ENCODE measurements at regions not wholly inside any gene's neighbourhood (a gene's known extent, or its start where the extent isn't known, plus 50 kb on each side); places are given as distances from the start of the nearest gene placed in this dataset.

DNA sequence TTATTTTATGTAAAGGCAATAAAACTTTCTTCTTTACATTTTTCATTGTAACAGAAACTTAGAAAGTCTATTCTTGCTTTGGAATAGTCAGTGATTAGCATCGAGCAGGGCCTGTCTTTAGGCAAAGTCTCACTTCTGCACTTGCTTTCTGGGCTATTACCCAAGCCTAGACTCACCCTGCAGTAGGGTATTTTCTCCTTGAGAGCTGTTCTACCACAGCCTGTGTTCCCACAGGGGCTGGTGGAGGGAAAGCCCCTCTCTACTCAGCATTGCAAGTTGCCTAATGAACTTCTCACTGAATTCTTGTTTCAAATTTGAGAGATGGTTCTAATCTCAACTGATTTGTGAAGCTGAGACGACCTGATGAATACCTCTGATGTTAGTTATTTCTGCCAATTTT is 111.7 kb upstream of the KLHL14 start:
- Histone ChIP-seq H3K9me3 (no peaks in the 10 kb centered on the region), H3K27ac (no peak overlapping the region), H3K27me3 (no peaks in the 10 kb centered on the region), H3K4me1 (peaks cover 3 to 7% of the 10 kb centered on the region in 2 donors), H3K4me3 (replicated peaks in 1 of 3) (no peak overlapping the region), H3K36me3 (no peaks in the 10 kb centered on the region)
- intact Hi-C loops (cut with DNase I): no loop called here
- no peak for TF ChIP-seq POLR2A (IDR thresholded peaks at IDR 0.05)
- TF ChIP-seq, protein P1, sequence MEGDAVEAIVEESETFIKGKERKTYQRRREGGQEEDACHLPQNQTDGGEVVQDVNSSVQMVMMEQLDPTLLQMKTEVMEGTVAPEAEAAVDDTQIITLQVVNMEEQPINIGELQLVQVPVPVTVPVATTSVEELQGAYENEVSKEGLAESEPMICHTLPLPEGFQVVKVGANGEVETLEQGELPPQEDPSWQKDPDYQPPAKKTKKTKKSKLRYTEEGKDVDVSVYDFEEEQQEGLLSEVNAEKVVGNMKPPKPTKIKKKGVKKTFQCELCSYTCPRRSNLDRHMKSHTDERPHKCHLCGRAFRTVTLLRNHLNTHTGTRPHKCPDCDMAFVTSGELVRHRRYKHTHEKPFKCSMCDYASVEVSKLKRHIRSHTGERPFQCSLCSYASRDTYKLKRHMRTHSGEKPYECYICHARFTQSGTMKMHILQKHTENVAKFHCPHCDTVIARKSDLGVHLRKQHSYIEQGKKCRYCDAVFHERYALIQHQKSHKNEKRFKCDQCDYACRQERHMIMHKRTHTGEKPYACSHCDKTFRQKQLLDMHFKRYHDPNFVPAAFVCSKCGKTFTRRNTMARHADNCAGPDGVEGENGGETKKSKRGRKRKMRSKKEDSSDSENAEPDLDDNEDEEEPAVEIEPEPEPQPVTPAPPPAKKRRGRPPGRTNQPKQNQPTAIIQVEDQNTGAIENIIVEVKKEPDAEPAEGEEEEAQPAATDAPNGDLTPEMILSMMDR (IDR thresholded peaks at IDR 0.05): no peak
- no peak for DNase-seq
- 79 to 85% methylated on average over 2 of the region's 2 CpGs for WGBS, 2 donors

DNA sequence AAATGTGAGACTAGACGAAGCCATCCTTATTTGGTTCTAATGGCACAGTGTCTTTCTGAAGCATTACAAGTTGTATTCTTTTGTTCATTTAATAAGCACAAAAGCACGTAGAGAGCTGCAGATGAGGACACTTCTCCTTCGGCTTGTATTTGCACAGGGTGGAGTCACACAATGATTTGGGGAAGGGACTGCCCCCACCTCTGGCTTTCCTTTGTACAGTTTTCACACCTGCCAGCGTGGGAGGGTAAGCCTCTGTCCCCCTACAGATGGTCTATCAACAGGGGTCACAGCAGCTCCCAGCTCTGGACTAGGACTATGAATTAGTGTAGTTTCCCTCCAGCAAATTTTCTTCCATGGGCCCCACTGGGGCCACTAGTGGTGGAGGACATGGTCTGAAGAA is 108.2 kb upstream of the KLHL14 start:
- no peaks in the 10 kb centered on the region for H3K9me3 ChIP-seq
- 85 to 87% methylated on average over 4 of the region's 4 CpGs for WGBS, 2 donors
- no peak overlapping the region for H3K4me3 ChIP-seq (replicated peaks in 1 of 3)
- no peak for TF ChIP-seq POLR2A (IDR thresholded peaks at IDR 0.05)
- TF ChIP-seq, protein P1 (IDR thresholded peaks at IDR 0.05): no peak
- DNase-seq: no peak
- H3K4me1 ChIP-seq: peaks cover 7 to 14% of the 10 kb centered on the region in 2 donors
- H3K36me3 ChIP-seq: no peaks in the 10 kb centered on the region
- intact Hi-C loops (cut with DNase I): no loop called here
- H3K27ac ChIP-seq: no peak overlapping the region
- no peaks in the 10 kb centered on the region for H3K27me3 ChIP-seq

DNA sequence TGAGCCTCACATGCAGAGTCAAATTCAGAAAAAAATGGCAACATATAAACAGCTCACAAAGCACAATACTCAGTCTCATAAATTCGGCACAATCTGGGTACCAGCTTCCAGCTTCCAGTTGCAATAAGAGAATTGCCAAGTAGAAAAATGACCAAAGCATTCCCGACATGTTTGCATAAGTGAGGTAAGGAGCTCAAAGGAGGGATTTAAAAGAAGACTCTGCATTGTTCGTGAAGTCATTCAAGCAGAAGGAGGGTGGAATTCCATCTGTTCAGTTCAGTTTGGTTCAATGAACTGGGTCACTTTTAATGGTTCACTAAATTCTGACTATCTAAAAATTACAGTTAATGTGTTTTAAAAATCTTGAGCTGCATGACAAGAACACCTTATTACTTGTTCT is 106.7 kb upstream of the KLHL14 start:
- 24 to 35% methylated on average over 3 of the region's 3 CpGs for WGBS, 2 donors
- peak overlapping the region in 2 of 3 donors; percentile 12 to 24 for H3K27ac ChIP-seq
- TF ChIP-seq, protein P1 (IDR thresholded peaks at IDR 0.05): no peak
- TF ChIP-seq POLR2A (IDR thresholded peaks at IDR 0.05): no peak
- no peak overlapping the region for H3K4me3 ChIP-seq (replicated peaks in 1 of 3)
- intact Hi-C loops (cut with DNase I): no loop called here
- H3K27me3 ChIP-seq: no peaks in the 10 kb centered on the region
- H3K4me1 ChIP-seq: peaks cover 7 to 14% of the 10 kb centered on the region in 2 donors
- no peak for DNase-seq
- no peaks in the 10 kb centered on the region for H3K36me3 ChIP-seq
- H3K9me3 ChIP-seq: no peaks in the 10 kb centered on the region

DNA sequence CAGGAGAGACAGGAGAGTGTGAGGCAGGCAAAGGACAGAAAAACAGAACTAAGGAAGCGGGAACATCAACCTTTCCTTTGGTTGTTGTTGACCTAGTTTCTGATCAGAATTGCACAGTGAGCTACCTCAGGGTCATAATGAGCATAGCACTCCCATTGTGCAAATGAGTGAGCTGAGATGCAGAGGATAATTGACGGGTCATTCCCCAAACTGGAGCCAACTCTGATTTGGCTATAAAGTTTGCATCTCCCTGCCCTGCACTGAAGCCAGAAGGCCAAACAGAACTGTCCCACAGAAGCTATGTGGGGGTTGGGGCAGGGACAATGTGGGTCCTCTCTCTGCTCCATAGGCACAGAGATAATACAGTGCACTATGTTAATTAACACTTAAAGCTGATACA is 105.6 kb upstream of the KLHL14 start:
- no peaks in the 10 kb centered on the region for H3K36me3 ChIP-seq
- intact Hi-C loops (cut with DNase I): no loop called here
- peaks cover 7 to 14% of the 10 kb centered on the region in 2 donors for H3K4me1 ChIP-seq
- no peaks in the 10 kb centered on the region for H3K9me3 ChIP-seq
- H3K4me3 ChIP-seq (replicated peaks in 1 of 3): no peak overlapping the region
- H3K27me3 ChIP-seq: no peaks in the 10 kb centered on the region
- no peak for DNase-seq
- WGBS, 2 donors: 73 to 84% methylated on average over 2 of the region's 2 CpGs
- no peak overlapping the region for H3K27ac ChIP-seq
- TF ChIP-seq POLR2A (IDR thresholded peaks at IDR 0.05): no peak
- TF ChIP-seq, protein P1 (IDR thresholded peaks at IDR 0.05): no peak

DNA sequence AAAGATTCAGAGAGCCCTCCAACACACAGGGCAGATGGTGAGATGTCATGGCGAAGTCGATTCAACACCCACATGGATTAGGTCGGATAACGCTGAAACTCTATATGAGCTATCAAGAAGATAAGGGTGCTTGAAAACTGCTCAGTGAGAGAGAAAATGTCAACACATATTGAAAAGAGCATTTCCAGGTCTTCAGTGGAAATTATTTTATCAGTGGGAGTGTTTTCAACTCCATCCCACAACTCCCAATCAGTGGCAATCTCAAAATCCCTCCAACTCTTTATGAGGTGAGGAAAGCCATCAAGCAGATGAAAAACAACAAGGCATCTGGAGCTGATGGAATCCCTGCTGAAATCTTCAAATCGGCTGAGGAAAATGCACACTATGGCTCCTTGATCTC is 104.5 kb upstream of the KLHL14 start:
- no peak for DNase-seq
- TF ChIP-seq POLR2A (IDR thresholded peaks at IDR 0.05): no peak
- TF ChIP-seq, protein P1 (IDR thresholded peaks at IDR 0.05): no peak
- no peaks in the 10 kb centered on the region for H3K27me3 ChIP-seq
- no peak overlapping the region for H3K4me3 ChIP-seq (replicated peaks in 1 of 3)
- no peaks in the 10 kb centered on the region for H3K36me3 ChIP-seq
- H3K9me3 ChIP-seq: no peaks in the 10 kb centered on the region
- intact Hi-C loops (cut with DNase I): no loop called here
- no peak overlapping the region for H3K27ac ChIP-seq
- WGBS, 2 donors: 75 to 80% methylated on average over 5 of the region's 5 CpGs
- peaks cover 7 to 14% of the 10 kb centered on the region in 2 donors for H3K4me1 ChIP-seq

Data from thyroid gland (tissue), 4 donors.